GM13977 (cell line): ENCODE measurements at regions not wholly inside any gene's neighbourhood (a gene's known extent, or its start where the extent isn't known, plus 50 kb on each side); places are given as distances from the start of the nearest gene placed in this dataset.

Experiments
- DNase-seq: peaks from one replicate; pipeline ENCODE4 v3.0.0; 2012; ENCODE audit warnings: low spot score
- in situ Hi-C: fragments of 300-500 bp; cut with MboI; formaldehyde crosslinking; loops from one replicate; pipeline ENCODE4 v1.12.0; 2022; ENCODE audit warnings: low sequenced_read_pairs, low pct_unique_long_range_greater_than_20kb, mixed read lengths, inconsistent platforms; ENCODE audit not compliant: unreplicated experiment
- TF ChIP-seq, protein P1 (sequence below): IDR thresholded peaks from 2 replicates; pipeline ENCODE4 v1.5.1; 2012; ENCODE audit warnings: mild to moderate bottlenecking, control low read depth; ENCODE audit not compliant: insufficient read depth; ENCODE audit errors: extremely low read depth, missing control alignments

DNA sequence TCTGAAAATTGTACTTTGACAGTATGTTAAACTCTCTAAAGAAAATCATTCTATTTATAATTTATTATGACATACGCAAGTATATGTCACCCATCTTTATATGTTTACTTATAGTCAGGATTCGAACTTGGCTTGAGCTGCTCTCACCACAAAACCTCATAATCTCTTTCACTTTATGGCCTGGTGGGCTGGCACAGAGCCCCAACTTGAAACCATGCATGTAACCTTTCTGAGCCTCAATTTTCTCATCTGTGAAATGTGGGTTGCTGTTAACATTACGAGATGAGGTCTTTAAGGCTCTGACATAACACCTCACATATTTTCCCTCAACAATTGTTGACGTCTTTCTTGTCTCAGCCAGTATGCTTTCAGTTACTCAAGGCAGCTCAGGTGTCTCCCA is 69.4 kb upstream of the PFN2 start:
- TF ChIP-seq, protein P1, sequence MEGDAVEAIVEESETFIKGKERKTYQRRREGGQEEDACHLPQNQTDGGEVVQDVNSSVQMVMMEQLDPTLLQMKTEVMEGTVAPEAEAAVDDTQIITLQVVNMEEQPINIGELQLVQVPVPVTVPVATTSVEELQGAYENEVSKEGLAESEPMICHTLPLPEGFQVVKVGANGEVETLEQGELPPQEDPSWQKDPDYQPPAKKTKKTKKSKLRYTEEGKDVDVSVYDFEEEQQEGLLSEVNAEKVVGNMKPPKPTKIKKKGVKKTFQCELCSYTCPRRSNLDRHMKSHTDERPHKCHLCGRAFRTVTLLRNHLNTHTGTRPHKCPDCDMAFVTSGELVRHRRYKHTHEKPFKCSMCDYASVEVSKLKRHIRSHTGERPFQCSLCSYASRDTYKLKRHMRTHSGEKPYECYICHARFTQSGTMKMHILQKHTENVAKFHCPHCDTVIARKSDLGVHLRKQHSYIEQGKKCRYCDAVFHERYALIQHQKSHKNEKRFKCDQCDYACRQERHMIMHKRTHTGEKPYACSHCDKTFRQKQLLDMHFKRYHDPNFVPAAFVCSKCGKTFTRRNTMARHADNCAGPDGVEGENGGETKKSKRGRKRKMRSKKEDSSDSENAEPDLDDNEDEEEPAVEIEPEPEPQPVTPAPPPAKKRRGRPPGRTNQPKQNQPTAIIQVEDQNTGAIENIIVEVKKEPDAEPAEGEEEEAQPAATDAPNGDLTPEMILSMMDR = no peak
- in situ Hi-C loops = no loop called here
- no peak for DNase-seq

DNA sequence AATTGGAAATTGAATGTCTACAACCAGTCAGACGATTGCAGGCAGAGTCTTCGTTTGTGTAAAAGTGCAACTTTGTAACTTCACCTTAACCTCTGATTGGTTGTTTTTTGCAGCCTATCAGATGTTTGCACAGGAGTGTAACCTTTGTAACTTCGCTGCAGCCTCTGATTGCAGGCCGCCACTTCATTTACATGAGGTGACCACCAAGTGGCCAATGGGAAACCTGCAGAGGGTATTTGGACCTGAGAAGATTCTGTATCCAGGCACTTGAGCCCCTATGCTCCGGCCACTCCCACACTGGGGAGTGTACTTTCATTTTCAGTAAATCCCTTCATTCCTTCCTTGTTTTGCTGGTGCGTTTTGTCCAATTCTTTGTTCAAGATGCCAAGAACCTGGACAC is 68.1 kb upstream of the PFN2 start:
- no peak for DNase-seq
- in situ Hi-C loops = no loop called here
- TF ChIP-seq, protein P1 = no peak

GRCh38 chr3:150036780-150037179 is 66.1 kb upstream of the PFN2 start:
- TF ChIP-seq, protein P1 = no peak
- in situ Hi-C loops = no loop called here
- DNase-seq = peak; percentile 19

GRCh38 chr3:150035910-150036612 is 65.4 kb upstream of the PFN2 start:
- no peak for DNase-seq
- TF ChIP-seq, protein P1 = no peak
- in situ Hi-C loops = no loop called here

DNA sequence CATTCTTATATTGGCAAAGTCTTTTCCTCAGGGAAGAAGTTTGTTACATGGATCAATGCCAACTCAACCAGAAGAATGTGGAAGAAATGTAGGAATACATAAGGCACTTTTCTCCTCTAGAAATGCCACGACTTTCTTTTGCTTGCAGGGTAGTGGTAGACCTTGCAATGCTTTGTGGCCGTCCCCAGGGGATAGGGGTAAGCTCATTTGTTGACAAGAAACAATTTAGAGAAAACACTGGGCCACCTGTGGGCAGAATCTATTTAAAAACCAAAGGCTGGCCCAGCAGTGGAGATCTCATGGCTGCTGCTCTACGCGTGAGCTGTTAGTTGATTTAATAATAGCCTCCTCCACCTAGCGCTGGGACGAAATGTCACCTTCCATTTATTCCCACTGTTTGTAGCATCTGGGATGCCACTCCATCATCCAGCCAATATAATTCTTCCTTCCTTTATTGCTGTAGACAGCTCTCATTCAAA is 64.6 kb upstream of the PFN2 start:
- TF ChIP-seq, protein P1 = no peak
- in situ Hi-C loops = no loop called here
- no peak for DNase-seq

DNA sequence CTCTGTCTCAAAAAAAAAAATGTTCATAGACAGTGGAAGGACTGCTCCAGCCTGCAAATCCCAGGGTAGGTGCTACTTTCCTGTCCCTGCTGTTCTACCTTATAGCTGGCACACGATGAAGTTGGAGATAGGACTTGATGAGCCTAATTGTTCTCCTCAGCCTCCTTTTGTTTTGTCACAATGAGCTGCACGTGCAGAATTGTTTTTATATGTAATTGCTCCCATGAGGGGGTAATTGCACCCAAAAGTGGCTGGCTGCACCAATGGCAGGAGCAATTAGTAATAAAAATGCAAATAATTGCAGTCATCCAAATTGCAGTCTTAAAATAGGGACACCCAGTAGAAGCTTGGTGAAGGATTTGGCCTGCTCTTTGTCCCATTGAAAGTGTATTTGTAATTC is 63.0 kb upstream of the PFN2 start:
- in situ Hi-C loops = no loop called here
- no peak for DNase-seq
- TF ChIP-seq, protein P1 = no peak
